ENCODE measurements at regions not wholly inside any gene's neighbourhood (a gene's known extent, or its start where the extent isn't known, plus 50 kb on each side); places are given as distances from the start of the nearest gene placed in this dataset.
"Not testable (repeated sequence)": the region's sequence is repeated elsewhere in the genome, so short reads cannot be mapped to it uniquely, and the experiment has no call there.

GRCh38 chr2:91511166-91511565 lies 2819.7 kb downstream of the RPIA start:
- not testable (repeated sequence) for TF ChIP-seq CTCF (IDR thresholded peaks at IDR 0.05; ENCODE audit: extremely low read depth in 1 of 2, insufficient read depth in 1 of 2, low read depth in 1 of 2, low read length in 2 of 2); MAX (IDR thresholded peaks at IDR 0.05; ENCODE audit: insufficient read depth, insufficient read length); POLR2A (IDR thresholded peaks at IDR 0.05; ENCODE audit: low read depth, low read length); FOS (IDR thresholded peaks at IDR 0.05; ENCODE audit: borderline replicate concordance, insufficient read depth, low read length); JUN (IDR thresholded peaks at IDR 0.05; ENCODE audit: borderline replicate concordance, insufficient read depth, insufficient read length, low read depth)

All from endothelial cell of umbilical vein (primary cell).